DOHH2 (cell line): ENCODE measurements at regions not wholly inside any gene's neighbourhood (a gene's known extent, or its start where the extent isn't known, plus 50 kb on each side); places are given as distances from the start of the nearest gene placed in this dataset.

Experiments
- H3F3A ChIP-seq: fragments of 200-600 bp; sonication (generic), shearing (Covaris generic); 2 replicates; pipeline ENCODE4 v1.6.0; 2016; ENCODE audit warnings: antibody characterized with exemption, mild to moderate bottlenecking; ENCODE audit not compliant: control insufficient read depth, insufficient read depth
- H3K27ac ChIP-seq: fragments of 200-600 bp; sonication (generic); 2 replicates; pipeline ENCODE4 v1.5.1; 2014; ENCODE audit warnings: low read depth, mild to moderate bottlenecking, low read length, moderate library complexity
- H3K27me3 ChIP-seq: fragments of 200-600 bp; sonication (generic); 2 replicates; pipeline ENCODE4 v1.6.1; 2014; ENCODE audit warnings: mild to moderate bottlenecking, low read length, mixed read lengths; ENCODE audit not compliant: control insufficient read depth
- H3K36me3 ChIP-seq: fragments of 200-600 bp; sonication (generic); 2 replicates; pipeline ENCODE4 v1.6.1; 2014; ENCODE audit warnings: mild to moderate bottlenecking, low read length, moderate library complexity, mixed read lengths; ENCODE audit not compliant: control insufficient read depth
- H3K4me1 ChIP-seq: fragments of 200-600 bp; sonication (generic); 2 replicates; pipeline ENCODE4 v1.6.1; 2014; ENCODE audit warnings: mild to moderate bottlenecking, low read length, mixed read lengths; ENCODE audit not compliant: control insufficient read depth
- H3K4me2 ChIP-seq: fragments of 200-600 bp; sonication (generic); 2 replicates; pipeline ENCODE4 v1.6.0; 2014; ENCODE audit warnings: mild to moderate bottlenecking, low read length, moderate library complexity
- H3K4me3 ChIP-seq: fragments of 200-600 bp; sonication (generic); 2 replicates; pipeline ENCODE4 v1.5.1; 2014; ENCODE audit warnings: mild to moderate bottlenecking, low read length, mixed read lengths
- H3K79me2 ChIP-seq: fragments of 200-600 bp; sonication (generic); 2 replicates; pipeline ENCODE4 v1.6.1; 2014; ENCODE audit warnings: mild to moderate bottlenecking, low read length, mixed read lengths; ENCODE audit not compliant: control insufficient read depth
- H3K9me2 ChIP-seq: fragments of 200-600 bp; sonication (generic); replicated peaks from 2 replicates; pipeline ENCODE4 v1.6.1; 2014; ENCODE audit warnings: mild to moderate bottlenecking, low read length, mixed read lengths; ENCODE audit not compliant: control insufficient read depth
- H3K9me3 ChIP-seq: fragments of 200-600 bp; sonication (generic); 2 replicates; pipeline ENCODE4 v1.6.1; 2014; ENCODE audit warnings: antibody characterized with exemption, low read length, mixed read lengths; ENCODE audit not compliant: control insufficient read depth, insufficient read depth
- H4K20me1 ChIP-seq: fragments of 200-600 bp; sonication (generic); 2 replicates; pipeline ENCODE4 v1.6.0; 2014; ENCODE audit warnings: low read depth, mild to moderate bottlenecking, antibody characterized with exemption, low read length, moderate library complexity; ENCODE audit not compliant: control insufficient read depth, insufficient read depth
- EZH2phosphoT487 ChIP-seq: fragments of 200-600 bp; sonication (generic); IDR thresholded peaks from 2 replicates; pipeline ENCODE4 v1.6.1; 2017; ENCODE audit warnings: borderline replicate concordance, mild to moderate bottlenecking, antibody characterized with exemption, low read length, moderate library complexity, mixed read lengths
- TF ChIP-seq, protein P1 (sequence below): fragments of 200-600 bp; sonication (generic); IDR thresholded peaks from one replicate; pipeline ENCODE4 v1.5.1; 2014; ENCODE audit warnings: antibody characterized with exemption, mild to moderate bottlenecking, low read depth, low read length; ENCODE audit not compliant: poor library complexity, severe bottlenecking

DNA sequence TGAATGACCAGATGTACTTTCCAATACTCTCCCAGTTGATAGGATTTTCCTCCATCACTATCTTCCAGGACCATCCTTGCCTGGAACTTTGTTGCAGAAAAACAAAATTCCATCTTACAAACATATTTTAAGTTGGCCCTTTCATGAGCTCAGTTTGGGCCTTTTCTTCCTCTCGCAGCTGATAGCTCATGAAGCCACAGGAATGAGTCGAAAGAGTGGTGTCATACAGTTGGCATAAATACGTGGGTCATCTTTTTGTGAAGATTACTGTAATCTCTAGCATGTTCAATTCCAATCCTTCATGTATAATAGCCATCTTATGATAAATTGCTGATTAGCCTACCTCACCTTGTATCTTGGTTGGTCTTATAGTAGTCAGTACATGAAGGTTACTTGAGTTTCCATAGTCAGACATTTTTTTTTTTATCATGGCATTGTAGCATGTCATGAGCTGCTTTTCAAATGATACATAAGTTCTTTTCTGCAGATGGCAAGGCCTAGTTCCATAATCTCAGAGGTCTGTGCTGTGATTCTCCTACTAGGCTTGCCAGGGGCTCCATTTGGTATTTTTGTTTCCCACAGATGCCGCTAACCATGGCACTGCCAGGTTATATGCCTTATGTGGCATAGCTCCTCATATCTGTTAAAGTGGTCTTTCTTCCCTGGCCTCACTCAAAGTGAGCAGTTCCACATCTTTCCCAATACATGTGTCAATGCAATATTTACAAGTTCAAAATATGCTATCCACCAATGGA lies 380.6 kb upstream of the DCN start:
- H3K36me3 ChIP-seq = no peaks in the 10 kb centered on the region
- H3K79me2 ChIP-seq = no peaks in the 10 kb centered on the region
- H4K20me1 ChIP-seq = no peaks in the 10 kb centered on the region
- TF ChIP-seq, protein P1, sequence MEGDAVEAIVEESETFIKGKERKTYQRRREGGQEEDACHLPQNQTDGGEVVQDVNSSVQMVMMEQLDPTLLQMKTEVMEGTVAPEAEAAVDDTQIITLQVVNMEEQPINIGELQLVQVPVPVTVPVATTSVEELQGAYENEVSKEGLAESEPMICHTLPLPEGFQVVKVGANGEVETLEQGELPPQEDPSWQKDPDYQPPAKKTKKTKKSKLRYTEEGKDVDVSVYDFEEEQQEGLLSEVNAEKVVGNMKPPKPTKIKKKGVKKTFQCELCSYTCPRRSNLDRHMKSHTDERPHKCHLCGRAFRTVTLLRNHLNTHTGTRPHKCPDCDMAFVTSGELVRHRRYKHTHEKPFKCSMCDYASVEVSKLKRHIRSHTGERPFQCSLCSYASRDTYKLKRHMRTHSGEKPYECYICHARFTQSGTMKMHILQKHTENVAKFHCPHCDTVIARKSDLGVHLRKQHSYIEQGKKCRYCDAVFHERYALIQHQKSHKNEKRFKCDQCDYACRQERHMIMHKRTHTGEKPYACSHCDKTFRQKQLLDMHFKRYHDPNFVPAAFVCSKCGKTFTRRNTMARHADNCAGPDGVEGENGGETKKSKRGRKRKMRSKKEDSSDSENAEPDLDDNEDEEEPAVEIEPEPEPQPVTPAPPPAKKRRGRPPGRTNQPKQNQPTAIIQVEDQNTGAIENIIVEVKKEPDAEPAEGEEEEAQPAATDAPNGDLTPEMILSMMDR = no peak
- TF ChIP-seq EZH2phosphoT487 = no peak
- H3K4me2 ChIP-seq = no peak overlapping the region
- H3K4me3 ChIP-seq = no peak overlapping the region
- H3K27me3 ChIP-seq = no peaks in the 10 kb centered on the region
- H3K4me1 ChIP-seq = no peaks in the 10 kb centered on the region
- H3K9me2 ChIP-seq = no peaks in the 10 kb centered on the region
- H3K27ac ChIP-seq = no peak overlapping the region
- H3K9me3 ChIP-seq = no peaks in the 10 kb centered on the region
- H3F3A ChIP-seq = no peaks in the 10 kb centered on the region

- H3K27me3 ChIP-seq = no peaks in the 10 kb centered on the region
- no peaks in the 10 kb centered on the region for H3K4me1 ChIP-seq
- TF ChIP-seq, protein P1 = no peak
- TF ChIP-seq EZH2phosphoT487 = no peak
- no peaks in the 10 kb centered on the region for H3K9me3 ChIP-seq
- H4K20me1 ChIP-seq = no peaks in the 10 kb centered on the region
- no peak overlapping the region for H3K27ac ChIP-seq
- no peaks in the 10 kb centered on the region for H3K79me2 ChIP-seq
- no peak overlapping the region for H3K4me3 ChIP-seq
- no peak overlapping the region for H3K4me2 ChIP-seq
- no peaks in the 10 kb centered on the region for H3F3A ChIP-seq
- no peaks in the 10 kb centered on the region for H3K9me2 ChIP-seq
- no peaks in the 10 kb centered on the region for H3K36me3 ChIP-seq
Observed at GRCh38 chr12:91562476-91562875, 379.9 kb upstream of the DCN start.

DNA sequence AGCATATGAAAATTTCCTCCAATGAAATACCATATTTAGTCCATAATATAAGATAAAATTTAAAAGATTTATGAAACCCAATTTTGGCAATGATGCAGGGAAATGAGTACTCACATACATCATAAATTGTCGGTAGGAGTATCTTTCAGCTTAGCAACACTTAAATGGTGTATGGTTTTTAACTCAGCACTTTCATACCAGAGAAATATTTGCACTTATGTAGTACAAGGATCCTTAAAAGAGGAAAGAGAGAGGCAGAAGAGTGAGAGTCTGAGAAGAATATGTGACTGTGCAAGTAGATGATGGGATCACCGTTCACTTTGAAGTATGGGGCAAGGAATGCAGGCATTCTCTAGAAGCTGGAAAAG lies 379.3 kb upstream of the DCN start:
- Histone ChIP-seq H4K20me1 (no peaks in the 10 kb centered on the region), H3K4me1 (no peaks in the 10 kb centered on the region), H3K27ac (no peak overlapping the region), H3K9me3 (no peaks in the 10 kb centered on the region), H3K27me3 (no peaks in the 10 kb centered on the region), H3K4me3 (no peak overlapping the region), H3K9me2 (no peaks in the 10 kb centered on the region), H3F3A (no peaks in the 10 kb centered on the region), H3K4me2 (no peak overlapping the region), H3K36me3 (no peaks in the 10 kb centered on the region), H3K79me2 (no peaks in the 10 kb centered on the region)
- no peak for TF ChIP-seq EZH2phosphoT487
- TF ChIP-seq, protein P1 = no peak
